GM21423 (cell line): ENCODE measurements at regions not wholly inside any gene's neighbourhood (a gene's known extent, or its start where the extent isn't known, plus 50 kb on each side); places are given as distances from the start of the nearest gene placed in this dataset.

Experiments
- ATAC-seq: cut with Tn5 transposase; IDR thresholded peaks from one replicate; pipeline ENCODE4 v1.9.1; 2021; ENCODE audit warnings: mild to moderate bottlenecking, moderate library complexity; ENCODE audit not compliant: unreplicated experiment

DNA sequence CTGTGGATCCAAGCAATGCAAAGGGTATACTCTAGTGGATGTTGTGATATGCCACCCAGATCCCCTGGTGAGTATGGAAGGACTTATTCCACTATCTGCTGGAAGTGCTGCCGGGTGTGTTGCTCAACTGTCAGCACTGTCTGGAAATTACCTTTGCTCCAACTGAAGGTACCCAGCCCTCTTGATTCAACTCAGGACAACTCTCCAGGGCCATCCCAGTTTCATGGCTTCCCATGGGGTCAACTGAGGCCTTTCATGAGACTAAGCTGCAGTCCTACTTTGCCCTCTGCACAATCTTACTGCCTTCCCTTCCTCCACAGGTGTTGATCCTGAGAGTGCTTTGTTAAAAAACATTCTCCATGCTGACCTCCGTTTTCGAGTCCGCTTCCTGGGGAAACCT lies 99.8 kb downstream of the SPRY1 start:
- ATAC-seq, result no peak

DNA sequence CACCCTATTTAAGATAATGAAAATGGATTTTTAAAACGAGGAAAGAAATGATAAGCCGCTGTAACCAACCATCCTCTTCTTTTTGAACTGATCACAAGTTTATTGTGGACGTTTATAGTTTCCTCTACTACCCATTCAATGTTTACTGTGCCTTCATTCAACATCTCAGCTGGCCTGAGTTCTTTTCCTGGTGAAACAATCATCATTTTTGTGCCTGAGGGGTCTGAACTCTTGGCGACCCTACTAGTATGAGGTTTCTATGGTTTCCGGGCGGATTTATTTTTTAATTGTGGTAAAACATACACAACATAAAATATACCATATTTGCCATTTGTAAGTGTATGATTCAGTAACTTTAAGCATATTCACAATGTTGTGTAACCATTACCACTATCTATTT lies 100.7 kb downstream of the SPRY1 start:
- ATAC-seq, result no peak

DNA sequence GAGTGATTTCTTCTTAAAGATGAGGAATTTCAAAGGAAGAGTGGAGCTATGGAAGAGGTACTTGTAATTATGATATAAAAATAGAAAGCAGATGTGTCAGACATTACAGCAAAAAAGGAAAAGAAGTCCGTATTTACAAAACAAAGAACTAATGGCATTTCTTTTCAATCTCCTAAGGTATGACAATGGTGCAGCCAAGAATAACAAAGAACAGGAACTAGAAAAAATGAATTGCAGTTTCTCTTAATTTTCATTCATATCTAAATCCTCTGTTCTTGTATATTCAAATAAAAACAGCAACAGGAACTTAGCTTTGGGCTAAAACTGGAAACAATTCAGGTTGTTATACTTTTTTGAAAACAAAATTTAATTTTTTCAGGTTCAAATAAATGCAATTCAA lies 105.1 kb downstream of the SPRY1 start:
- ATAC-seq, result no peak

DNA sequence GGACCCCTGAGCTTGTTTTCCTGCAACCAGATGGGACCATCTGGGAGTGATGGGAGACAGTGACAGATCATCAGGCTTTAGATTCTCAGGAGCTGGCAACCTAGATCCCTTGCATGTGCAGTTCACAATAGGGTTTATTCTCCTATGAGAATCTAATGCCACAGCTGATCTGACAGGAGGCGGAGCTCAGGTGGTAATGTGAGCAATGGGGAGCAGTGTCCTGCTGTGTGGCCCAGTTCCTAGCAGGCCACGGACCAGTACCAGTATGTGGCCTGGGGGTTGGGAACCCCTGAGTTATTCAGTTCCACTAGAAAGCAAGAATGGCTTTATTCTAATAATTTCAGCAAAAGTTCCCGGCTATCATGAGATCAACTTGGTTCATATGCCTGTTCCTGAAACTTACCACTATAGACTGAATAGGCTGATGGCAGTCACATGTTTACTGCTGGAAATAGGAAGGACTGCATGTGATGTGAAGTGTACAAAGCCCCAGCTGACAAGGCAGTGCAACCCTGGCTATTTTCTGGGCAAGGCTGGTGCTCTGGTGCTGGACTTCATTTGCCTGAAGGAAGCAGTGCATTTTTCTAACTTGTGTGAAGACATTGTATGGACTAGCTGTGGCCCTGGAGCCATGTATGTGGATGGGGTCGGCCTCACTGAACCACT lies 107.2 kb downstream of the SPRY1 start:
- no peak for ATAC-seq

DNA sequence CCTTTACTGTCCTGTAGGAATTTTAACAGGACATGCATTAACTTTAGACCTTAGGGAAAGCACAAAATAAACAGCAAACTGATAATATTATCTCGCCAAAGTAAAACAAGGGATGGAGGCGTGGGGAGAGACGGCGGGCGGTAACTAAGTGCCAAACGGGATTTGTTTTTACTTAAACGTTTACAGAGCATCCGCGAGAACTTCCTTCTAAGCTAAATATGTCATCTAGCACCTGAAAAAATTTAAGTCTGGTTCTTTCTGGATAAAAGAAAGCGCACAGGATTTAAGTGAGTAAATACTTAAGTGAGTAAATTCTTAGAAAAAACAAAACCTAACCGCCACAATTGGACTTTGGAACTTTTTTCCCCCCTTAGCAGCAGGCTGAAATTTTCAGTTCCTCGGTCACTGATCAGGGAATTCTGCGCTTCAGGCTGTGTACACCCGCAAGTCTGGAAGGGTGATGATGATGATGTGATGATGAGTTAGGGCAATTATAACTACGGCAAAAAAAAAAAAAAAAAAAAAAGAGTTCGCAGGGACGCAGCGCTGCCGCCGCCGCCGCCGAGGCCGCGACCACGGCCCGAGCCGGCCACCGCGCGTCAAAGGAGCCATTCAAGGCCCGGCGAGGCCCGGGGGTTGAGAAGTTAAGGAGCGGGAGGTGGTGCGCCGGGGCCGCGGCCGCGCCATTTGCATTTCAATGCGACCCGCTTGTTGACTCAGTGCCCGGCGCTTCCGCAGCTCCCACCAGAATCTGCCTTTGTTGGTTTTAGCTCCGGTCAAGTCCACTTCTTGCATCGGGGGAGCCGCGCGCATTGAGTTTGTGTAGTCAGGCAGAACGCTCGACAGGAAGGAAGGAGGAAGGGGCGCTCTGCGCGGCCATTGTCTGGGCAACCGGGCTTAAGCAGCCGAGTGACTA lies 108.8 kb downstream of the SPRY1 start:
- peak; percentile 69 for ATAC-seq

DNA sequence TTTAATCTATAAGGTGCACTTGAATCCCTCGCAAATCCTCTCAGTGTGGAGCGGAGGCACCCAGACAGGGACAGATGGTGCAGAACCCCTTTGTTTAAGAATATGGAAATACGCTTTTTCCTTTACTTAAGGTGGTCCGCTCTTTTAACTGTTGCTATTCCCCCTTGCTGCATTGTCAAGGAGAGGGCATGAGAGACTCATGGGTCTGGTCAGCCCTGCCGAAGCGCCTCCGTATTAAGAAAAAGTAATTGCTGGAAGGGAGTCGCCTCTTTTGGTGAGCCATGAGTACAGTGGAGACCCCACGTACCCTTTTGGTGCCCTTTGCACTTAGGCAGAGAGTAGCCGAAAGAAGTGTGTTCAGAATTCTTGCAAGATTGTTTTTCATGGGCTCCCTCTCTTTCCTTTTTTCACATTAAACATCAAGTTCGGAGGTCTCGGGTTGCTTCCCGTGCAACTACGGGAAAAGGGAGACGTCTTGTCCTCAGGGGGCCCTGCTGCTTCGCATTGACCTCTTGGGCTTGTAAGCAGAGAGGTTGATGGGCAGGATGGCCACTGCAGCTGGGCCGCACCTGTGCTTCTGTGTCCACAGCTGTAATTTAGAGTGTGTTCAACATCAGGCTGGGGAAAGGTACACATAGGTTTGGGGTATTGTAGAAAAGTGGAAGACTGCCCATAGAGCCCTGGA lies 109.6 kb downstream of the SPRY1 start:
- no peak for ATAC-seq

DNA sequence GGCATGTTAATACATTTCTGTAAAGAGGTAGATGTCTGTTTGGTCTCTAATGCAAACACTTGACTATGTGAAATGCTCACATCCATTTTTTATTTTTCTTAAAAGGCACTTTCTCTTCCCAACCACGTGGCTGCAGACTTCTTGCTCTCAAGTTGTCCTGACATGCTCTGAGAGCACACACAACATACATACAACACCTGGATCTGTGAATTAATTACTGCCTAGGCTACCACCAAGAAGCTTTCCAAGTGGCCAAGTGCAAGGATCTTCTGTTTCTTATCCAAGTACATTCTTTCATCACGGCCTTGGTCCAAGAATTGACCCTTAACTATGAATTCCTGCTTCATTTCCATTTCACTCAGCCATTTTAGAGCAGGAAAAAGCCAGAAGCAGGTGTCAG lies 110.8 kb downstream of the SPRY1 start:
- no peak for ATAC-seq

DNA sequence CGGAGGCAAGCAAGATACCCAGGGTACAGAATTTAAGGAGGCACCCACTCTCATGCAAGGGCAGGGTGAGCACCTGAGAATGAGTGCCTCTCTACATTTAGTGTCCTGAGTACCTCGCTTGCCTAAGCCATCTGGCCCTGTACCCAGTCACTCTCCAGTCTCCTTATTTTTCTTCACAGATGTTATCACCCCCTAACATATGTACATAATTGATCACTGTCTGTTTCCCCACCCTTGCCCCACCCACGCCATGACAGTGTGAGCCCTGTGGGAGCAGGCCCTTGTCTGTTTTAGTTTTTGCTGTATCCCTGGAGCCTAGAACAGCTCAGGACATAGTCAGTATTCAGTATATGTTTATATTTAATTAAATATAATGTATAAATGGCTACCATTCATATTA lies 113.6 kb downstream of the SPRY1 start:
- no peak for ATAC-seq

DNA sequence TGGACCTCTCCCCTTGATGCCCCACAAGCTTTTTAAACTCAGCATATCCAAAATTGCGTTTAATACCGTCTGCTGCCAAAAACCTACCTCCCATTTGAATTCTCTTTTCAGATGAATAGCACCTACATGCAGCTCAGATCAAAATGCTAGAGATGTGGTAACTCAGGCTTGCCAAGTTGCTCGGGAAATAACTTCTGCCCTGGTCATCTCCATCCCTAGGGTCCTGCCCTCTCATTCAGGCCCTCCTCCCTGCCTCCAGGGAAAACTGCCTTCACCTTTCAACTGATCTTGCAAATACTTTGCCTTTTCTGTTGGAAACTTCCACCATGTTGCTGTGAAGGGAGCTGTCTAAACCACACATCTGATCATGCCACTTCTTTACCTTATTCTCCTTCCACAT lies 114.1 kb downstream of the SPRY1 start:
- no peak for ATAC-seq

DNA sequence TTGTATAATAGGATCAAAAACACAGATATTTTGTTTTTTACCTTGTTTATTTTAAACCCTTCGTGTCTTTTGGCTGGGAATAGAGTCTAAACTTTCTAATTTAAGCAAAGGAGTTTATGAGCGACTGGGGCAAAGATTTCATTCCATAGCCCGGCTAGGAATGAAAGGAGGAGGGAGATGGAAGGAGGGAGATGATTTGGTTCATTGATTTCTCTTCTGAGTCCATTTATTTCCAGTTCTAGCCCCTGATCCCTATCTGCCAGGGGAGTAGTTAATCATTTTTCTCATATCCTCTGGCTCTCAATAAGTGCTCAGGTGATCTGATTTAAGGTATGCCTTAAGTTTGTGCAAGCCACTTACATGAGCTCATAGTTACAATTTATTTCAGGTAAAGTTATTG lies 120.0 kb downstream of the SPRY1 start:
- no peak for ATAC-seq

DNA sequence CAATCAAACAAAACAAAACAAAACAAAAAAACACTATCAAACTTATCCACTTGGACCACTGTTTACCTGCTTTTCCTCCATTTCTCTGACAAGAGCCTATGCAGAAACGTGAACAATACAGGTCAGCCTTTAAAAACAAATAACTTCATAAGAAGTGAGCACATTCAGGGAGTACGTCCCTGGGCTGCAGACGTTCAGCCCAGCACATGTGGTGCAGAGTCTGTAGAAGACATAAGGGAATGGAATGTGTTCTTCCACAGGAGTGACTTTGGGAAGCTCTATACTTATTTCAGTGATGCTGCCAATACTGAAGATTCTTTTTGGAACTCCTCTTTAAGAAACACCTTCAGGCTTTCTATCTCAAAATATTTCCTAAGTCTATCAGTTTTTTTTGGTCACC lies 120.6 kb downstream of the SPRY1 start:
- no peak for ATAC-seq

DNA sequence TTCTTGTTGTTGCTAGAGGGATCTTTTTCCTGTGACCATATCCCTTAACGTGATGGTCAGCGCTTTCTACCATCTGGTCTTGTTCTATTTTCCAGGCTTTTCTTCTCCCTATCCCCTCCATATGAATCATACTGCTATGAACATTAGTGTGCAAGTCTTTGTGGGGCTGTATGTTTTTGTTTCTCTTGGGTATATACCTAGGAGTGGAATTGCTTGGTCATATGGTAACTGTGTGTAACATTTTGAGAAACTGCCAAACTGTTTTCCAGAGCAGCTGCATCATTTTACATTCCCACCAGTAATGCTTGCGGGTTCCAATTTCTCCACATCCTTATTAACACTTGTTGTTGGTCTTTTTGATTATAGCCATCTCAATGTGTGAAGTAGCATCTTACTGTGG lies 121.4 kb downstream of the SPRY1 start:
- ATAC-seq, result no peak

DNA sequence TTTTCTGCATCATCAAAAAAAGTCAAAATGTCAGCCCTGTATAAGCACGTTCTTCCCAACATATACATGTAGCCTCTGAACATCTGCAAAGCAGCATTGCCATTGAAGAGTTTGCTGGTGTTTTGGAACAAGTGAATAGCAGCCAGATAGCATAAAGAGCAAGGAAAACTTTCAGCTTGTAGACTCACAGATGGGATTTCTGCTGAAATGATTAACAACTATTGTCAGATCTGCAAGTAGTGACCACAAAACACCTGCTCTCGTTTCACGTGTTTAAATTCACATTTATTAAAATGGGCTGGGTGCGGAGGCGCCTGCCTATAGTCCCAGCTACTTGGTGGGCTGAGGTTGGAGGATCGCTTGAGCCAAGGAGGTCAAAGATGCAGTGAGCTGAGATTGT lies 123.7 kb downstream of the SPRY1 start:
- no peak for ATAC-seq

DNA sequence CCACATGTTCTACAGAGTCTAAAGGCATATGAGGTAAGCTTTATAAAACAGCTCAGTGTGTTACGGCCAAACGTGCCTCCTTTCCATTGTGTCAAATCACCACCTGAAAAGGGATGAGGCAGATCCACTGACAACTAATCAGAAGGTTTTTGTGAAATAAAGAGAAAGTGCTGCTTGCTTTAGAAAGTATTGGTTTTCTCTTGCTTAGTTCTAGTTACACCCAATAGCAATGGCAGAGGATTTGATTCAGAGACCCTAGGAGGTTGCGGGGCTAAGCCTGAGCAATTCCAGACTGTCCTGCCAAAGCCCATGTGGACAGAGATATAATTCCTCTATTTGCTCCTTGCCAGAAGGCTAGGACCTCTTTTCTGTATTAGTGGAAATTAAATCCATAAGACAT lies 125.5 kb downstream of the SPRY1 start:
- ATAC-seq, result no peak

DNA sequence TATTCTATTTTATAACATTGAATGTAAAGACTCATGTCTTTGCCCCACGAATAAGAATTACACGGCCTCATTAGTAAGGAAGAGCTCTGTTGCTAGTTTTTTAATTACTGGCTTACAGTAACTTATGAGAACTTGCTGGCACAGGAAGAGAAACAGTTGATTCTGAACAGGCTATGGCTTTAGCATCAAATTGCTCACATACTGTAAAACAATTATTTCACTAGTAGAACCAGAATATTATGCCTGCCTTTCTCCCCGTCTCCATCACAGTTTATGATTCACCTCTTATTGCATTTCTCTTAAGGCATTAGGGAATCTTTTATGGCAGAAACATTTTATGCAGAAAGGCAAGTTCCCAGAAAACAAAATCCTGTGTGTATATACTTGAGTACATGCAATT lies 126.1 kb downstream of the SPRY1 start:
- no peak for ATAC-seq

DNA sequence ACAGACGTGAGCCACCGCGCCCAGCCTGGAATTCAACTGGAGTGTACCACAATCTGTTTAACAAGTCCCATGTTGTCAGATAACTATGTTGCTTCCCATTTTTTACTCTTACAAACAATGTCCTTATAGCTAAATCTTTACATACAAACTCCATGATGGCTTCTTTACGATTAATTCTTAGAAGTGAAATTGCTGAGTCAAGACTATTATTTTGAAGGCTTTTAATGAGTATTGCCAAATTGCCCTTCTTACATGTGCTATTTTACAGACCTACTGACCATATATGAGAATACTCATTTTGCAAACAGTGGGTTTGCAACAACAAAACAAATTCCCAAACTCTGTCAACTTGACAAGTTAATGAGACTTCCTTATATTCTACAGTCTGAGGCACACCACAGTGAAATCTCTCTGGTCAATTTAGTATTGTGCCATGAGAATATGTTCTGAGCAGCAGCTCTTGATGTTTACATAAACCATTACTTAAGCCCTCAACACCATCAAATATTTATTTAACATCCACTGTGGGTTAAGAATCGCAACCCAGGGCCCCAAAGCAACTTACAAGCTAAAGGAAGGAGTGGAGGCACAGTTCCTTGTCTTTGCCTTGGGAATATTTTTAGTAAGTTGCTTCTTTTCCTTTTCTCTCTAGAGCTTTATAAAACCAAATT lies 128.5 kb downstream of the SPRY1 start:
- ATAC-seq, result no peak

DNA sequence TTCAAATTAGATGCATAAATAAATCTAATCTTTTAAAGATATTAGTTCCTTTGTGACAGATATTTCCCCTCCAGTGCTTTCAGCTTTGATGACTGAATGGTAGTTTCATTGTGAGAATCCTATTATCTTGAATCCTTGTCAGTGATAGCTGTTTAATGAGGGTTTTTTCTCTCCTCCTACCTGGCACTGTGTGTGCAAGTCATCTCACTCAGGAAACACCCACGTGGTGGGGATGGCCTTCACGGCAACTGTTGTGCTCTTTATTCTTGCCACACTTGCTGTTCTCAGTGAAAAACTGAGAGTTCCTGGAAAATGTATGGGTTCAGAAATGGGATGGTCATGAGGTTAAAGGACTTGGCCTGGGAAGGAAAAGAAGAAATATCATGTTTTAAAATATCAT lies 129.9 kb downstream of the SPRY1 start:
- no peak for ATAC-seq

DNA sequence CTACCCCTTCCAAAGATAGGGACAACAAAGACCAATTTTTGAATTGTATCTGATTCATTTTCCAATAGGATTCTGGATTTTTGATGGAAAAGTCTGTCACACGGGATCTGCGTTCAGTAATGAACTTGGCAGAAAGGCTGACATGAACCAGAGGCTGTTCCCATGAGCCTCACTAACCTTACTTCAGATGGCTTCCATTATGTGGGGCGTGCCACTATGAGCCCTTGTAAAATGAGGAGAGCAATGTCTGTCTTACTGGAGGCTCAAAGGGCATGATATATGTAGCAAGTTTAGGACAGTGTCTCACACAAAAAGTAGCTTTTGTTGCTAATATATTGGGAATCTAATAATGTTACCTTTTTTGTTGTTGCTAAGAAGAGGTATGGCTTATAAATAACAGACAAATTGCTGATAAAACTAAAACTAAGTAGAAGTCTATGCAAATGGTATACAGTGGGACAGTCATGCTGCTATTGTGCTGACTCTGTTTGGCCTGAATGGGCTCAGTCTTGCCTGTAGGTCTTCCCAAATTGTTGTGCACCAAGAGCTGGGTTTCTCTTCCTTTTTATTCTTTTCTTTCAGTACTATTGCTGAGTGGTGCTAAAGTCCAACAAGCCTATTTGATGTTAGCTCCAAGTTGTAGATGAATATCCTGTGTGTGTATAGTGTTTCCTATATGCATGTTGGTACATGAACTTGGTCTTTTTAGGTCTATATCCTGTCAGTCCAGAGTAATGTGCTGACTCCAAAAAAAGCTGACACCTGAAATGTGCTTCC lies 132.1 kb downstream of the SPRY1 start:
- no peak for ATAC-seq

DNA sequence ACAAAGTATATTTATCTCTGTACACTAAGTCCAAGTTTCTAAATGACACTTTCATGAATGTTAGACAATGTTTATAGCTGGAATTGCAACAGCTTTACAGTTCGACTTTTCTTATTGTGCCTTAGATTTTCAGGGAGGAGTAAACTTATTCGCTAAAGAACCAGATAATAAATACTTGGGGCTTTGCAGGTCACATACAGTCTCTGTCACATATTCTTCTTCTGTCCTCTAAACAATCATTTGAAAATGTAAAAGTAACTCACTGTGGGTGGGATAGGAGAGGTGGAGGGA lies 132.6 kb downstream of the SPRY1 start:
- no peak for ATAC-seq

DNA sequence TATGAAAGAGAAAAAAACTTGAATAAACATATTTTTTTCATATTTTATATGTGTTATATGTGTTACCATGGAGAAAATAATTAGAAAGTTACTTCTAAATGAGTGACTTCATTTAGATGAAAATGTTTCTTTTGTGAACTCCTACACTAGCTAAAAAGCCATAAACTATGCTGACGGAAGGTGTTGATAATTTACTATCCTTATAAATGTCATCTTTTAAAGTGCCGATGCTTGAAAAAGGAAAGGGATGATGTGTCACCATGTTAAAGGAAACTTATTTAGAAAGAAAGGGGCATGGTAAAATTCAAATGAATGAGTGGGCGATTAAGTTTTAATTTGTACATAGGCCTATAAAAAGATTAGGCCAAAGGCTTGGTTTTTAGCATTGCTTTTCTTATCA lies 133.8 kb downstream of the SPRY1 start:
- no peak for ATAC-seq
